Testis (tissue), 2 donors: ENCODE measurements at regions not wholly inside any gene's neighbourhood (a gene's known extent, or its start where the extent isn't known, plus 50 kb on each side); places are given as distances from the start of the nearest gene placed in this dataset.

Experiments used
- CTCF ChIP-seq, 3 experiments: fragments of 450-650 bp in 2 of 3; fragments of 200-600 bp in 1 of 3; sonication (generic) in 1 of 3; IDR thresholded peaks; one replicate each; pipeline ENCODE4 v1.5.1; 2016 to 2019; ENCODE audit warnings: antibody characterized with exemption in 3 of 3, mild to moderate bottlenecking in 2 of 3, moderate library complexity in 1 of 3
- POLR2A ChIP-seq: fragments of 450-650 bp; IDR thresholded peaks from one replicate; pipeline ENCODE4 v1.6.1; 2017; ENCODE audit warnings: antibody characterized with exemption, mild to moderate bottlenecking, moderate library complexity

- no peak for TF ChIP-seq POLR2A
- TF ChIP-seq CTCF (IDR thresholded peaks at IDR 0.05), result no peak
Measured at GRCh38 chrX:10935501-10935900, 175.6 kb upstream of the HCCS start.
